ENCODE measurements at regions not wholly inside any gene's neighbourhood (a gene's known extent, or its start where the extent isn't known, plus 50 kb on each side); places are given as distances from the start of the nearest gene placed in this dataset.

- TF ChIP-seq CTCF (IDR thresholded peaks at IDR 0.05) = no peak
- no peak for TF ChIP-seq POLR2A (IDR thresholded peaks at IDR 0.05)
These were observed 2380.1 kb downstream of the PCDH9 start for GRCh38 chr13:64850017-64850416.
